ENCODE measurements at regions not wholly inside any gene's neighbourhood (a gene's known extent, or its start where the extent isn't known, plus 50 kb on each side); places are given as distances from the start of the nearest gene placed in this dataset.

GRCh38 chr9:85260275-85260845 is 481.4 kb downstream of the AGTPBP1 start:
- DNase-seq (ENCODE audit: low read depth): no peak

DNA sequence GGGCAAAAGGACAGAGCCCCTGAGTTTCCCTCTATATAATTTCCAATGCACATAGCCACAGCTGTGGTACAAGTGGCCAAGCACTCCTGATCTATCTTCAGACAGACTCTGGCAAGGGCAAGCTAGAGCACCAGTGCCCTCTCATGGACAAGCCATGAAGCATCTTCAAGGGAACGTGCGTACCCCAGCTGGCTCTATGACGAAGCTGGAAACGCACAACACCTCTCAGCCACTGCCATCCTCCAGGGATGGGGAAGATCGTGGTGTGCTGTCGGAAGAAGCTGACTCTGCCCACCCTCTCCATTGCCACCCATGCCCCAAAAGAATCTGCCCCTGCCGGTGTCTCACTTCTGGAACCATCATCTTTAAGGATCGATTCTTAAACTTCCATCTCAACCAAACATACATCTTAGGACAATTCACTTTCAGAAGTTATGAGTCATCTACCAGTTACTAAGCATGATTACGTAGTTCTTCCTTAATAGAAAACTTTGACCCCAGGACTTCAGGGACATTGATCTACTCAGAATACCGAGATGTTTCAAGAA is 482.9 kb downstream of the AGTPBP1 start:
- peak; percentile 36 for DNase-seq (ENCODE audit: low read depth)

DNA sequence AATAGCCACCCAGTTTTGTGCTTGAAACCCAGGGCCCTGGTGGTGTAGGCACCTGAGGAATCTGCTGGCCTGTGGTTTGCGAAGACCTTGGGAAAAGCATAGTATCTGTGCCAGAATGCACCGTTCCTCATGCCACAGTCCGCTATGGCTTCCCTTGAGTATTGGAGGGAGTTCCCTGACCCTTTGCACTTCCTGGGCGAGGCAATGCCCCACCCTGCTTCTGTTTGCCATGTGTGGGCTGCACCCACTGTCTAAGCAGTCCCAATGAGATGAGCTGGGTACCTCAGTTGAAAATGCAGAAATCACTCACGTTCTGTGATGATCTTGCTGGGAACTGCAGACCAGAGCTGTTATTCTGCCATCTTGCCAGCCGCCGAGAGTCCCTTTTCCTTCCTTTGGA is 483.5 kb downstream of the AGTPBP1 start:
- DNase-seq (ENCODE audit: low read depth): no peak

DNA sequence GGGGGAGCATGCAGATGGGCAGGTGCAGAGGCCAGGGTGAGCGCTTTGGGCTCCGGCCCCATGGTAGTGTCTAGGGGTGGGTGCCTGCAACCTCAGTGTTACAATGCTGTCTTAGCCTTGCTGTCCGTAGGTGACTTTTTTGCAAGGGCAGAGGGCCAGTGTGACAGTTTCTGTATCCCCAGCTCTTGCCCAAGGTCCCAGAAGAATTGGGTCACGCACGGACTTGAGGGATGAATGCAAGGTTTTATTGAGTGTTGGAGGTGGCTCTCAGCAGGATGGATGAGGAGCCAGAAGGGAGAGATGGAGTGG is 492.5 kb downstream of the AGTPBP1 start:
- DNase-seq (ENCODE audit: low read depth): no peak

DNA sequence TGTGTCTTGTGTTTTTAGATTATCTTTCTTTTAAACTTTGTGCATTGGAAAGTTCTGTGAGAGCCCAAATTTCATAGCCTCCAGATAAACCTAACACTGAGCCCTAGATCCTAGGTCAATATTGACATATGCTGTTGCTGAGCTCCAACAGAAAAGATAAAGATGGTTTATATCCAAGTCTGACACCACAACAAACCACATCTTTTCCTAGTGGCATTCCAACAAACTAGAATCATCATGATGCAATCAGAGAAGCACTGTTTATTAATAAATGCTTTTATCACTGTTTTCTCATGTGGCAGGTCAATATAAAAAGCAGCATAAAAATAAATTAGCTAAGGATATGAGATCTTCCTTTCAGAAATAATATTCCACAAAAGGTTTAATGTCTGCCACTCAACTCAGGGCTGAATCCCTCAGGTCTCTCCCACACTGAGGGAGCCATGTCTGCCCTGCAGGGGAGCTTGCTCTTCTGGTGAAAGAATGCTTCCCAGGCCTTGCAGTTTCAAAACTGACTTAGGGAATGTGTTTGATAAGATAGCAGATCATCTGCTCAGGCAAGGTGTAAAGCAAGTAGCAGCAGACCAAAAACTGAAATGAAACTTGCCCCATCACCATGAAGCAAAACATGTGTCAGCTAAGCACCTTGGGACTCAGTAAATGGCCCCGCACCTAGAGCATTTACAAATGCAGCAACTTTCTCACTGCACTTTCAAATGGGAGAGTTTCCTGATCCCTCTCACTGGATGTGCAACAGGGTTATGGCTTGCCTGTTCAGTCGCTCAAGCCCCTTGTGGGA is 493.0 kb downstream of the AGTPBP1 start:
- DNase-seq (ENCODE audit: low read depth): no peak

DNA sequence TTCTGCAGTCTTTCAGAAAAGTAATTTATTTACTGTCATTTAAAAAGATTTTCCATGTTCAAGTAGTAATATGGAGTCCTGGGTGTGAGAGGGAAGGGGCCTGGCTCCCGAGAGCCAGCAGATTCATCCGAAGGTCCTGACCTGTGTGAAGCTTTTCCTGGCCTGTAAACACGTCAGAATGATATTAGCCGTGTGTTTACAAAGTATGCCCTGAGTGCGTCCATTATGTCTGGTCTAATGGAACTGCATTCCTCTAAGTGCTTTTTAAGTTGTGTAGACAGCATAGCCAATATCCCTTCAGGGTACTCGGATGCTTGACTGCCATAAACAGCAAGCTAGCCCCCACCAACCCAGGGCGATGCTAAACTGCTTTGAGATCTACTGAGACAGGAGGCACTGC is 495.2 kb downstream of the AGTPBP1 start:
- no peak for DNase-seq (ENCODE audit: low read depth)

DNA sequence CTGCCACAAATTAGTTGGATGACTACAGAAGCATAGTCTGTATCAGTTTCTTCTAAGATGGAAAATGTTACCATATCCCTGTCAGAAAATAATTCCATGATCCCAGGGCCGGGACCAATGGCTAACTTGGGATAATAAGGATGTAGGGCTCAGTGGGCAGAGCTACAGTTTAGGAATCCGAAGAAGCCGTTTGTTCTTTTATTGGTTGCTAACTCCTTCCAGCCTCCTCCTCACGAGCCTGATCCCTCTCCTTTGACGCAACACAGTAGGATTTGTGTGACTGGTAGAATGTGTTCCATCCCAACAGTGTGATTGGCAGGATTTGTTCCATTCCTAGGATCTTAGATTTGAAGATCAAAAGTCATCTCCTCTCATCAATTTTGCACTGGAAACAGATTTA is 496.9 kb downstream of the AGTPBP1 start:
- no peak for DNase-seq (ENCODE audit: low read depth)

GRCh38 chr9:85243977-85244376 is 497.8 kb downstream of the AGTPBP1 start:
- DNase-seq (ENCODE audit: low read depth): no peak

GRCh38 chr9:85237478-85237877 is 504.3 kb downstream of the AGTPBP1 start:
- DNase-seq (ENCODE audit: low read depth): no peak

DNA sequence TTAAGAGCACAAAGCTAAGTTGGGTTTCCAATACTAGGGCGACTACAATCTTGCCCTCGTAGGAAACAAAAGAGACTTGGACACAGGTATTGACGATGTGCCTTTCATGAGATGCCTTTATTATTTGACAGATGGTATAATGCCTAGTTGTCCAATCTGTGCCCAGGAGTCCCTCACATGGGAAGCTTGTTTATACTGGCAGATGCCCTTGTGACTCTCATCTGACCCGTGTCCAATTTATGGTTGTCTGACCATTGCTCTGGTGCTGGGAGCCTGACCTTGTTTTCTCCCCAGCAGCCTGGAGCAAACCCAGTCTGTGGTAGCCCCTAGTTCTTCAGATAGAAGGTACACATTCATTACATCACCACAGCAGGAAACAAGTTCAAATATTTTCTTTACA is 511.7 kb downstream of the AGTPBP1 start:
- no peak for DNase-seq (ENCODE audit: low read depth)

DNA sequence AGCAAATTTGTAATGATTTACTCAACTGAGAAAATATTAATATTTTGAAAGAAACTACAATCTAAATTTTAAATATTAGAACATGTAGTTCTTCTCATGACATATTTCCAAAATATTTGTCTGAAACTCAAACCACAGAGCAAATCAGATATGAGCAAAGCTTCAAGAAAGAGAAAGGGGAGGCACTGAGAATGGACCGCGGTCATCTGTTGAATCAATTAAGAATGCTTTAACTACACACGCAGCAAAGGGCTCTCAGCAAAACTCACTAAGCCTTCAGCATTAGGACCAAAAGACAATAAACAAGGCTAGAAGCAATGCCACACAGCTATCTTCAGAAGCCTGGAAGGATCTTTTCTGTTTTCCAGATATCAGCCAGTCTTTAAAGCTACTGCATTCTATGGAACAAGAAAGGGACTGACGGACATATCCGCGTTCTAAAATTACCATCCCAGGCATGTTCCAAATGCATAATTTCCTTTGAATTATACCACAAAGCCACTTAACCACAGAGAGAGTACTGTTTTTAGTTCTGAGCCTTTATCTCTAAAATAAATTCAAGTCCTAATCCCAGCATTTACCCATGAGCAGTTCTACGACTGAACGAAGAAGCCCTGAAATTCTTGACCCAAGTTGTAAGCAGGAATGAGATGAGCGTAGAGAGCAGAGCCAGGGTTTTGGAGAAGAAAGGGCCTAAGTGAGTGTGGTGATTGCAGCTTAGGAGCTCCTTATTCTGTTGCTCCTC is 513.5 kb downstream of the AGTPBP1 start:
- DNase-seq (ENCODE audit: low read depth): no peak

GRCh38 chr9:85225180-85225579 is 516.6 kb downstream of the AGTPBP1 start:
- no peak for DNase-seq (ENCODE audit: low read depth)

GRCh38 chr9:85224729-85225128 is 517.0 kb downstream of the AGTPBP1 start:
- no peak for DNase-seq (ENCODE audit: low read depth)

DNA sequence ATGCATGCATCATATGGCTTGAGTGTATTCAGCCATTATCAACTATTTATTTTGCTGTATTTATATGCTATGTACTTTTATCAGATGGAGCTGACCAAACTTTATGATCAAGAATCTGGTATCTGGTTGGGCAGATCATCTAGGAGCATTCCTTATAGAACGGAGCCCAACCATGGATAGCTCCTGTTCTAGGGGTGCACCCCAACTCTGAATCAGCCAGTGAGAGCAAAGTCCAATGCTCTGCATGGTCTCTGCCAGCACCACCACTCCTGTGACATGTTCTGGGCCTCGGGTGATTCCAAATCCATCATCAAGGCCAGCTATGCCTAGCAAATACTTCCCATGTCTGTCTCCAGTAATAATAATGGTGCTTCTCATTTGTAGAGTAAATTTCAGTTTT is 517.5 kb downstream of the AGTPBP1 start:
- DNase-seq (ENCODE audit: low read depth): no peak

DNA sequence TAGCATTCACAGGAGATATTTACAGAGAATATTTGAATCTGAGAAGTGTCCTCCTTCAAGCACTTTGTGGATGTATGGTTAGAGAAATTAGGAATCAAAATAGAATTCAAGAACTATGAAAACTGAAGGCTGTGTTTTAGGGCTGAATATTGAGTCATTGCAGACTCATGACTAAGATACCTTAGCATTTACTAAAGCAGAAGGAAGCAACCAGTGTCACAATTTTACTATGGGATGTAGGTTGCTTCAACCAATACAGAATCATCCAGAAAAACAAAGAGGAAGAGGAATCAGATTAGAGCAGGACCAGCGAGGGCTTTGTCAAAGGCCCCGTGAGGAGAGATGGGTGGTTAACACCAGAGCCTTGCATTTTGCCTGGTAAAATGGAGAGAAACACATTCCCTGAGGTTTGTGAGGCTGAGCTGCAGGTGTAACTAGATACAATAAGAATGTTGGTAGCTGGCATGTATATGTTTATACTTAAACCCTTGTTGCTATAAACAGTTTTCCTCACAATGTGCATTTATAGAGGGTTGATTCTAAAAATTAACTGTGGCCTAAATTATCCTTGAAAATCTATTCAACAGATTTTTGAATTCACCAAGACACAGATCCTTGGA is 518.1 kb downstream of the AGTPBP1 start:
- no peak for DNase-seq (ENCODE audit: low read depth)

DNA sequence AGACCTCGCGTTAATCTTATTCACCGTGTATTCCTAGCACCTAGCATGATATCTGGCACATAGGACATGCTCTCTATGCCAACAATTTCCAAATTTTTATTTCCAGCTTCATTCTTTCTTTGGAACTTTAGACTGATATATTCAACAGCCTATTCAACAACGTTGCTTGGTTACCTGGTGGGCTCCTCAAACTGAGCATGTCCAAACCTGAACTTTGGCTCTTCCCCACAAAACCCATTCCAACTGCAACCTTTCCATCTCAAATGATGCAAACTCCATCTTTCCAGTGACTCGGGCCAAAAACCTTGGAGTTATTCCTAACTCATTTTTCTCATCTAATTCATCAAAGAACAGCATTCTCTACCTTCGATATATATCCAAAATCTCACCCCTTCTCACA is 525.2 kb downstream of the AGTPBP1 start:
- DNase-seq (ENCODE audit: low read depth): peak; percentile 32

DNA sequence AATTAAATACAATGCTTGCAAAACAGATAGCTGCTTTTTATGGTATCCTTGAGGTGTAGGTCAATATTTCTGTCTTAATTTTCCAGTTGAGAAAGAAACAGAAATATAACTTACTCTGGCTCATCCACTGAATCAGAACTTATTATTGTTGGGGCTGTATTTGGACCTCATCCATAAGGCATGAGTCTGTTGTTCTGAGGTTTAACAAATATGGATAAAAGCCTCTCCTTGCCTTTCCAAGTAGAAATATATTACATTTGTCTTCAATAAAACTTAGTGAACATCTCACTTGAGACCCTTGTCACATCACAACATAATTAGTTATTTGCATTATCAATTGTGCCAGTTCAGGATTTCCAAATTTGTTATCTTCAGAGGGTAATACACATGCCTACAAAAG is 525.8 kb downstream of the AGTPBP1 start:
- no peak for DNase-seq (ENCODE audit: low read depth)

GRCh38 chr9:85215416-85215815 is 526.3 kb downstream of the AGTPBP1 start:
- DNase-seq (ENCODE audit: low read depth): no peak

DNA sequence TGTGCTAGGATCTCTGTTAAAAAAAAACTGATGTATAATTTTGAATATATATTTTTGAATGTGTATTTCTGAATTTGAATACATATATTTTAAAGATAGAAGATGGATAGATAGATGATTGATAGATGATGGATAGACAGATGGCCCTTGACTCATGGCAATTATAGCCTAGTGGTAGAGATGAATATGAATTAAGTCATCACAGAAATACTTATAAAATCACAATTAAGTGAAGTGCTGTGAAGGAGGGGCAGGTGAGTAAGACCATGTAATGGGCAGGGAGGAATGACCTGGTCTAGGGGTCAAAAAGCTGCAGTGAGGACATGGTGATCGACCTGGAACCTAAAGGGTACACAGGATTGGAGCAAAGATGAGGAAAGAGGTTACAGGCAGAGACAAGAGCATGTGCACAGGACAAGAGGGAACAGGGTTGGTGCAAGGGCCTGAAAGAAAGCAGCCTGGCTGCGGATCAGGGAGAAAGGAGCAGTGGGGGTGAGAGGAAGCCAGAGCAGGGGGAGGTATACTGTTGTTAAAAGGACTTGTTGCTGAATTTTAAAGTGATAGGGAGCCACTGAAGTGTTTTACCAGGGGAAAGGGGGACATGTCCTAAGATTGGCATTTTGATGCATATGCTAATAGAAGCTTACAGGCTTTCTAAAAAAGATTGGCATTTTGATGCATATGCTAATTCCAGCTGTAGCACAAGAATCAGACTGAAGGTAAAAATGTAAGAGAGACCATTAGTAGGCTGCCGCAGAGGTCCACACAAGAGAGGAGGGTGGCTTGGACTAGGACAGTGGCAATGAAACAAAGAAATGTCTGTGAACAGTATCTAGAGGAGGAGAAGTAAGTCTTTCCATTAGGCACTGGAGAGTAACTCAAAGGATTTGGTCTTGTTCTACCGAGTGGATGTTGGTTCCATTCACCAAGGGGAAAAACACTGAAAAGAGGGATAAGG is 527.8 kb downstream of the AGTPBP1 start:
- DNase-seq (ENCODE audit: low read depth): no peak

DNA sequence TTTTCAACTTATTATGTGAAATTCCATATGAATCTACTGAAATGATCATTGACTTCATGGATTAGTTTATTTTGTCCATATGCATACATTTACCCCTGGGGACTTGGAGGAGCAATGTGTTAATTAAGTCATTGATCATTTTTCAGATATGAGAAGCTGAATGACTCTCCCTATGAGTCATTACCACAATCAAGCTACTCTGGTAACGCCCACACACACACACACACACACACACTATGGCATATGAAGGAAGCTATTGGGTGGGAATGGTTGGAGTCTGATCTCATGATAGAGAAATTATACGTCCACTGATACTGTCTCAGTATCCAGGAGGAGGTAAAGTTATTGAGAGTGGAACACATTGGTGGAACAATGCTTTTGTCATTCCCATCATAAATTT is 528.9 kb downstream of the AGTPBP1 start:
- DNase-seq (ENCODE audit: low read depth): no peak

DNA sequence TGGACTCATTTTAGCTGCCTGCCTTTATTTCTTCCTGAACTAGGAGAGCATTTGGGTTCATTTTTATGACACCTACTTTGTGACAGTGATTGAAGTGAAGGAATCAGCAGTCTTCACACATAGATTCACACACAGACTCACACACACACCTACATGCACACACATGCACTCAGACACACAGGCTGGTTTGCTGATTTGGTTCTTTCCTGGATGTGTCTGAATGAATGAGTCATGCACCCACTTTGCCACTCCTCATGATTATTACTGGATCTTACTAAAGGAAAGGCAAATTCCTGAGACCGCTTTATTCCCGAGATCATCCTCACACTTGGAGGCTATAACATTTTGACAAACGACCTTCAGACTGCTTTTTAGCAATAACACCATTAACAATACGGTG is 529.5 kb downstream of the AGTPBP1 start:
- DNase-seq (ENCODE audit: low read depth): no peak

Data from forelimb muscle (tissue), 1 donor.